PC-3 (cell line): ENCODE measurements at regions not wholly inside any gene's neighbourhood (a gene's known extent, or its start where the extent isn't known, plus 50 kb on each side); places are given as distances from the start of the nearest gene placed in this dataset.

ENCODE experiments used
- ATAC-seq: fragments of 200-7000 bp; cut with Tn5 transposase; 2 replicates; pipeline ENCODE4 v1.9.1; 2020; ENCODE audit warnings: mild to moderate bottlenecking, moderate library complexity
- BruUV-seq: library from RNA; stranded (reverse); fragments of 400-500 nt; replicated peaks from 2 replicates; lab custom pipeline; 2021; lab: Mats Ljungman, UMichigan
- CTCF ChIA-PET: fragments of 300-600 bp; sonication (Branson Sonifier 250); formaldehyde crosslinking; loops from one replicate; lab custom pipeline; 2022; ENCODE audit warnings: antibody characterized with exemption; lab: Charles Lee
- POLR2A ChIA-PET: fragments of 300-600 bp; sonication (Branson Sonifier 250); formaldehyde crosslinking; loops from one replicate; lab custom pipeline; 2022; ENCODE audit warnings: antibody characterized with exemption; ENCODE audit not compliant: unreplicated experiment; lab: Charles Lee
- DNase-seq: peaks from one replicate; pipeline ENCODE4 v3.0.0-alpha.2; 2015
- H2AFZ ChIP-seq: fragments of 300-600 bp; sonication (generic); 2 replicates; pipeline ENCODE4 v1.6.0; 2016; ENCODE audit warnings: antibody characterized with exemption, low read length
- H3F3A ChIP-seq: fragments of 300-600 bp; sonication (generic); one replicate; pipeline ENCODE4 v1.6.0; 2017; ENCODE audit warnings: antibody characterized with exemption, low read length, control low read depth, mild to moderate bottlenecking; ENCODE audit not compliant: unreplicated experiment
- H3K27ac ChIP-seq: fragments of 300-600 bp; sonication (generic); 2 replicates; pipeline ENCODE4 v1.5.1; 2016; ENCODE audit warnings: mild to moderate bottlenecking, low read length
- H3K27me3 ChIP-seq: fragments of 300-600 bp; sonication (generic); 2 replicates; pipeline ENCODE4 v1.6.1; 2016; ENCODE audit warnings: low read length, mixed read lengths
- H3K36me3 ChIP-seq: fragments of 300-600 bp; sonication (generic); 2 replicates; pipeline ENCODE4 v1.6.1; 2016; ENCODE audit warnings: low read depth, mixed run types, low read length, mixed read lengths
- H3K4me1 ChIP-seq: fragments of 300-600 bp; sonication (generic); 2 replicates; pipeline ENCODE4 v1.5.1; 2016; ENCODE audit warnings: low read length; ENCODE audit not compliant: insufficient read depth
- H3K4me2 ChIP-seq: fragments of 300-600 bp; sonication (generic); 2 replicates; pipeline ENCODE4 v1.6.0; 2016; ENCODE audit warnings: low read length
- H3K4me3 ChIP-seq: fragments of 300-600 bp; sonication (generic); 2 replicates; pipeline ENCODE4 v1.5.1; 2016; ENCODE audit warnings: mild to moderate bottlenecking, low read length, mixed read lengths
- H3K79me2 ChIP-seq: fragments of 300-600 bp; sonication (generic); 2 replicates; pipeline ENCODE4 v1.6.1; 2017; ENCODE audit warnings: low read length, mixed read lengths
- H3K9ac ChIP-seq: fragments of 300-600 bp; sonication (generic); 2 replicates; pipeline ENCODE4 v1.6.0; 2016; ENCODE audit warnings: mild to moderate bottlenecking, low read length
- H3K9me2 ChIP-seq: fragments of 300-600 bp; sonication (generic); replicated peaks from 2 replicates; pipeline ENCODE4 v1.6.1; 2016; ENCODE audit warnings: mixed run types, low read length, mixed read lengths
- H3K9me3 ChIP-seq: fragments of 300-600 bp; sonication (generic); 2 replicates; pipeline ENCODE4 v1.6.1; 2016; ENCODE audit warnings: low read length, mixed read lengths
- H4K20me1 ChIP-seq: fragments of 300-600 bp; sonication (generic); 2 replicates; pipeline ENCODE4 v1.6.1; 2016; ENCODE audit warnings: low read length, mixed read lengths
- CTCF ChIP-seq: fragments of 300-600 bp; sonication (generic); conservative IDR thresholded peaks from 2 replicates; pipeline ENCODE4 v1.5.1; 2017; ENCODE audit warnings: antibody characterized with exemption, low read depth, mild to moderate bottlenecking, low read length
- EZH2 ChIP-seq: fragments of 300-600 bp; sonication (generic); IDR thresholded peaks from one replicate; pipeline ENCODE4 v1.6.1; 2017; ENCODE audit warnings: antibody characterized with exemption, mild to moderate bottlenecking, low read length; ENCODE audit not compliant: unreplicated experiment
- EZH2phosphoT487 ChIP-seq: fragments of 300-600 bp; sonication (generic); IDR thresholded peaks from 2 replicates; pipeline ENCODE4 v1.6.1; 2018; ENCODE audit warnings: mild to moderate bottlenecking, antibody characterized with exemption, low read length, borderline replicate concordance
- intact Hi-C: fragments of 100-400 bp; cut with micrococcal nuclease; formaldehyde crosslinking; loops from 2 replicates; pipeline ENCODE4 v1.9.0; 2023

- H3K9me3 ChIP-seq, result no peaks in the 10 kb centered on the region; the same call in 1 of the 2 replicates
- H3K79me2 ChIP-seq, result no peaks in the 10 kb centered on the region
- CTCF ChIA-PET, result no interaction called here
- no peak overlapping the region for H3K4me2 ChIP-seq
- BruUV-seq, result no TSS peak
- intact Hi-C loops, result no loop called here
- TF ChIP-seq EZH2 (no peak), CTCF (no peak), EZH2phosphoT487 (no peak)
- no peak for DNase-seq
- POLR2A ChIA-PET, result no interaction called here
- no peaks in the 10 kb centered on the region for H4K20me1 ChIP-seq
- peaks cover 5% of the 10 kb centered on the region for H3K27me3 ChIP-seq
- no peak for ATAC-seq
- no peaks in the 10 kb centered on the region for H3F3A ChIP-seq
- no peak overlapping the region for H2AFZ ChIP-seq
- no peaks in the 10 kb centered on the region for H3K9me2 ChIP-seq
- no peak overlapping the region for H3K9ac ChIP-seq
- no peak overlapping the region for H3K27ac ChIP-seq
- no peak overlapping the region for H3K4me3 ChIP-seq
- H3K36me3 ChIP-seq, result no peaks in the 10 kb centered on the region
- H3K4me1 ChIP-seq, result no peaks in the 10 kb centered on the region
Measured at GRCh38 chr11:116317212-116317611, 455.6 kb downstream of the BUD13 start.

DNA sequence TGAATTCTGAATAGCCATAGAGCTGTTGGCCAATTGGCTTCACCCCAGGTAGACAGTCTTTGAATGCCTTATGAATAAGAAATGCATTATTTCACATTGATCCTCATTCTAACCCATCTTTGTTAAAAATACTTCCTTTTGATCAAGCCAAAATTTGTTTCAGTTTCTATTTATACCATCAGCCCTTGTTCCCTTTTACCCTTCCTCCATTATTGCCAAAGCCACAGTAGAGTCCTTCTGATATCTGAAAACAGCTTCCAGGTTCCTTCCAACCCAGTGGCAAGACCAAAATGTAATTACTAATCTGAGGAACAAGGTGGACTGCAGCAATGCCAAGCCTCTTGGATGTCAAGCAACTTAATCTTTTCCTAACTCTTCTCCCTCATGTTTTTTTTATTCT lies 458.8 kb downstream of the BUD13 start:
- POLR2A ChIA-PET, result no interaction called here

More for the DNA sequence above, 458.8 kb downstream of the BUD13 start:
- H4K20me1 ChIP-seq, result no peaks in the 10 kb centered on the region
- peaks cover 12% of the 10 kb centered on the region for H3K27me3 ChIP-seq
- no peak overlapping the region for H3K27ac ChIP-seq
- no peaks in the 10 kb centered on the region for H3K4me1 ChIP-seq
- no peaks in the 10 kb centered on the region for H3F3A ChIP-seq
- intact Hi-C loops, result no loop called here
- CTCF ChIA-PET, result no interaction called here
- no peak overlapping the region for H3K9ac ChIP-seq
- no peak for DNase-seq
- H3K4me2 ChIP-seq, result no peak overlapping the region
- no peaks in the 10 kb centered on the region for H3K9me3 ChIP-seq
- H3K36me3 ChIP-seq, result no peaks in the 10 kb centered on the region
- no peaks in the 10 kb centered on the region for H3K79me2 ChIP-seq
- no peaks in the 10 kb centered on the region for H3K9me2 ChIP-seq
- H3K4me3 ChIP-seq, result no peak overlapping the region
- no peak for ATAC-seq
- no TSS peak for BruUV-seq
- TF ChIP-seq EZH2 (no peak), CTCF (no peak), EZH2phosphoT487 (no peak)
- no peak overlapping the region for H2AFZ ChIP-seq
